ENCODE measurements at regions not wholly inside any gene's neighbourhood (a gene's known extent, or its start where the extent isn't known, plus 50 kb on each side); places are given as distances from the start of the nearest gene placed in this dataset.

GRCh38 chr3:459311-459670 is 262.7 kb downstream of the CHL1 start:
- TF ChIP-seq CTCF (IDR thresholded peaks at IDR 0.05; ENCODE audit: low read depth, low read length), result no peak
- no peak for TF ChIP-seq POLR2A (IDR thresholded peaks at IDR 0.05; ENCODE audit: extremely low read depth, insufficient read length)
